Superior temporal gyrus (tissue), 1 donor: ENCODE measurements at regions not wholly inside any gene's neighbourhood (a gene's known extent, or its start where the extent isn't known, plus 50 kb on each side); places are given as distances from the start of the nearest gene placed in this dataset.
"Not testable (repeated sequence)": the region's sequence is repeated elsewhere in the genome, so short reads cannot be mapped to it uniquely, and the experiment has no call there.

ENCODE experiments used
- DNase-seq: peaks from one replicate; pipeline ENCODE4 v3.0.0-alpha.2; 2016; ENCODE audit errors: extremely low spot score

DNA sequence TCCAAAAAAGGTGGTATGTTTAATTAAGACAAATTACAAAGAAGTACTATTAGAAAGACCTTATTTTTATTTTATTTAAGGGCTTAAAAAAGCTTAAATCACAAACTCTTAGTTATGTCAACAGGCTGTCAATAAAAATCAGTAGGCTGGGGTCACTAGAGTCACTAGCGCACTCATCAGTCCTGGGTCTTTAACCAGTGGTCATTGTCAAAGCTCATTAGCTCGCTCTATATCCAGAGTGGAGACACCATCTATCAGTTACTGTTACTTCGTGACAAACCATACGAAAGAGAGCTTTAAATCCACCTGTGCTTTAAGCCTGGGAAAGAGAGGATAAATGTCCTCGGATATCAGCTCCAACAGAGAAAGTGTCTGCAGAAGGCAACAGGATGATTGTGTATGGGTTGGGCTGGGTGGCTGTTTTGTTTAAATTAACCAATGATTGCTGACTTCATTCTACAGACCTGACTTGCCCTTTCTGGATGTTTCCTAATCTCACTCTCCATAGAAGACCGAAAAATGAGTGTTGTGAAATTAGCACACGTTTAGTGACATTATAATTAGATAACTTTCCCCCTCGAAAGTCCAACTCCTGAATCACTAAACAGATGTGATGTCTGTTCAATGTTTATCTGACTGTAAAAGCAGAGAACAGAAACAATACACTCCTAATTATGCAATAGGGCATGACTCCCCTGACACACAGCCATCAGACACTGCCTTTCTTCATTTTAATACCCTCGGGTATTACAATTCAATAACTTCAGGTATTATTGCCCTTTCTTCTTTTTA is 123.6 kb upstream of the TNPO1 start:
- no peak for DNase-seq

DNA sequence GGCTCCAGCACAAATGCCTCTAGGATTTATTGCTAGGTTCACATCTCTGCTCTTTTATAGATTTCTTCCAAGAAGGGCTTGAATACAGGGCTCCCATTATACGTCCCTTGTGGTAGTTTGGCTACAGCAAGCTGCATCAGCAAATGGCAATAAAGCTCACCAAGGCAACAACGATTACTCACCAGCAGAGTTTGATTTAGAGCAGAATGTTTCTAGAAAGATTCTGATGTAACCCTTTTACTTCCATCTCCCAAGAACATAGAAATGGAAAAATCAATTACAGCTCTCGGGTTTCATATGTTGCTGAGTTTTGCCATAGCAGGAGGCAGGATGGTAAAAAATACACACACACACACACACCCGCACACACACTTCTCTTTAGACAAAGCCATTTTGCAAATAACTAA is 124.2 kb upstream of the TNPO1 start:
- no peak for DNase-seq

DNA sequence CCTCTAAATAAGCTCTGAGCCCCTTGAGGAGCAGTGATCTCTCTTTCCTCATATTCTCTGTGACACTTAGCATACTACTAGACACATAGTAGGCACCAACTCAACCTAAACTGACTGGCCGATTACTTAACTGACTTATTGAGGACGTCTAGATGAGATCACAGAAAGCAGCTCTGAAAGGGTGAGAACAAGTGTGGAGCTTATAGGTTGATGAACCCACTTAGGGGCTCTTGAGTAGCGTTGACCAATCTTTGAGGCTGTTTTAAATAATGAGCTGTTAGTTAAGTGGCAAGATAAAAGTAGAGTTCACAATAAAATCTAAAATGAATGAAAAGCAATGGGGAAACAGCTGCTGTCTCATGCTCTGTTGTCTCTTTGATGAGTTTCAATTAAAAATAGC is 124.7 kb upstream of the TNPO1 start:
- no peak for DNase-seq

DNA sequence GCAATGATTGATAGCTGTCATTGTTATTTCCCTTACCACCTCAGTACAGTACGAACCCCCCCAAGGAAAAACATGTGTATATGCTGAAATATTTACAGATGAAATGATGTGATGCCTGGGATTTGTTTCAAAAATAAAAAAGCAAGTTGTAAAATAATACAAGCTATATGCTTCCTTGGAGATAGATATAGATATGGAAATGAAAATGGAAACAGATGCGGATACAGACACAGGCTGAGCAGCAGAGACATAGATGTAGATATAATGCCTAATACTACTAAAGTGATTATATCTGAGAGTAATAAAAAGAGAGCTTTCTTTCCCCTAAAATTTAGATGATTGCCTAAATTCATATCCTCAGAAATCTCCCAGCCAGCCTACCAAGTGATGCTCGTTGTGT is 127.5 kb upstream of the TNPO1 start:
- DNase-seq = no peak

DNA sequence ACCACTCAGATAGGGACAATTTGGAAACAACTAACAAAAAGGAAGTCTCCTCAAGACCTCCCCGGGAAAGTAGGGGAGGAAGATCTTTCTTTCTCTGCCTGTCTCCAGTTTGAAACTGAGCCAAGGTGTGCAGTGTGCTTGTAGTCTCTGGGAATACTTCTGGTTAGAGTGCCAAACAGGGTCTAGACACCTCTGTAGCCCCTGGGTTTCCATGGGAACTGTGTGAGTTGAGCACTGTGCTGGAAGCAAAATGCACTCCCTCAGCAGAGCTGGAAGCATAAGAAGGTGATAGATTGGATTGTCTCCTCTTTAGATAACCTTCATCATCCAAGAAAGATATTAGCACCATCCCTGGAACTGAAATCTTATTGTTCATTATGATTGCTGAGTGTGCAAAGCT is 129.2 kb upstream of the TNPO1 start:
- DNase-seq = no peak

DNA sequence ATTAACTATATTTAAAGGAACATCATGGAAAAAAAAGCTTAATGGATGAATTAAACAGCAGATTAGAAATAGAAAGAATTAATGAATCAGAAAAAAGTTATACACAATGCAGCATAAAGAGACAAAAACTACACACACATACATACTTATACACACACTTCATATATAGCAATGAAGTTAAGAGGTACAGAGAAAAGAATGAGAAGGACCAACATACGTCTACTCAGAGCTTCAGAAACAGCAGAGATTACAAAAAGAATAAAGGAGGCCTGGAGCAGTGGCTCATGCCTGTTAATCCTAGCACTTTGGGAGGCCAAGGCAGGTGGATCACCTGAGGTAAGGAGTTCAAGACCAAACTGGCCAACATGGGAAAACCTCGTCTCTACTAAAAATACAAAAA is 133.9 kb upstream of the TNPO1 start:
- no peak for DNase-seq

DNA sequence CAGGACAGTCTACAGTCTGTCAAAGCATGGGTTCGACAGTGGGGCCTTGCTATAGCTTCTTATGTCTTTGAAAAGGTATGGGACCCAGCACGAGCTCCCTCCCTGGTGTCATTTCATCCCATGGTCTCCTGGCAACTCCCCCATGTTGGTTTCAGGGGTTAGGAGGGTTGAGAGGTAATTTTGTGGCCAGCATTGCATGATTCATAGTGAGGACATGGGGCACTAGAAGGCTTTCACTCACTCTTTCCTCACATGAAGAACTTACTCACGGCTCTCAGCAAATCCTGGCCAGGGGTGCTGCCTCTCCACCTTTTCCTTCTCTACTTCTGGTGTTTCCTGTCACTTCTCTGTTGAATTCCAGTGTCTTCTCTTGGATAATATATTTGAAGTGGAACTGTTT is 134.7 kb upstream of the TNPO1 start:
- DNase-seq = no peak

DNA sequence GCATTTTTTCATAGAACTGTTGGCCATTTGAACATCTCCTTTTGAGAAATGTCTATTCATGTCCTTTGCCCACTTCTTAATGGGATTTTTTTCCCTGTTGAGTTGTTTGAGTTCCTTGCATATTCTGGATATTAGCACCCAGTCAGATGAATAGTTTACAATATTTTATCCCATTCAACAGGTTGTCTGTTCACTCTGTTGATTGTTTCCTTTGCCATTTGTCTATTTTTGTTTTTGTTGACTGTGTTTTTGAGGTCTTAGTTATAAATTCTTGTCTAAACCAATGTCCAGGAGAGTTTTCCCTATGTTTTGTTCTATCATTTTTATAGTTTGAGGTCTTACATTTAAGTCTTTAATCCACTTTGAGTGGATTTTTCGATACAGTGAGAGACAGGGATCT is 139.0 kb upstream of the TNPO1 start:
- no peak for DNase-seq

DNA sequence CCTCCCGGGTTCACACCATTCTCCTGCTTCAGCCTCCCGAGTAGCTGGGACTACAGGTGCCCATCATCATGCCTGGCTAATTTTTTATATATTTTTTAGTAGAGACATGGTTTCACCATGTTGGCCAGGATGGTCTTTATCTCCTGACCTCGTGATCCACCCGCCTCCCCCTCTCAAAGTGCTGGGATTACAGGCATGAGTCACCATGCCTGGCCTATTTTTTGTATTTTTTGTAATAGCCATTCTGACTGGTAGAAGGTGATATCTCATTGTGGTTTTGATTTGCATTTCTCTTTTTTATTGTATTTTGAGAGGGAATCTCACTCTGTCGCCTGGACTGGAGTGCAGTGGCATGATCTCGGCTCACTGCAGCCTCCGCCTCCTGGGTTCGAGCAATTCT is 139.6 kb upstream of the TNPO1 start:
- DNase-seq = not testable (repeated sequence)

DNA sequence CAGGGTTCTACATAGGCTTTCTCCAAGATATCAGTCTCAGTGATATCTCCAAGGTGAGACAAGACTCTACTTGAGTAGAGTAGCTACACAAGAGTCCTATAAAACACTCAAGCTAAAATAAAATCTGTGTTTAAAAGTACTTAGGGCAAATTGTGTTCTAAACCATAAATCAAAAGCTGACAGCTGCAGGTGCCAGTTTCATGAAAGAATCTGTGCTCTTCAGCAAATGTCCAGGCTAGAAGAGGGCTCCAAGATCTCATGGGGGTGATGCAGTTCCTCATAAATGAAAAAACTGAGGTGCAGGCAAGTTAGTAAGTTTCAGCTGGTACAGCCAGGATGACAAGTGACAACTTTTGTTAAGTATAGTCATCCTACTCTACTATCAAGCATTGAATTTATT is 142.8 kb upstream of the TNPO1 start:
- no peak for DNase-seq

DNA sequence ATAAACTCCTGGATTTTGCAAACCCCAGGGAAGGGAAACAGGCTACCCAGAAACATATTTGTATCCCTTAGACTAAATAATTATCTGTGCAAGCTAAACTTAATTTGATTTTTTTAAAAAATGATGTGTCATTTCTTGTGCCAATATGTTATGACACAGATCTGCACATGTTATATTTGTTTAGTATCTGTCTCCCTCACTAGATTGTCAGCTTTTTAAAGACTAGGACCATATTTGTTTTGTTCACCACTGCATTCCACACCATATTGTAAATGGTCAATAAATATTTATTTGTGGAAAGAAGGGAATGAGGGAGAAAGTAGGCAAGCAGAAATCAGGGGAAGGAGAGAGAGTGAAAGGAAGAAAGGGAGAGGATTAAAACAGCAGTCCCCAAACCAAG is 143.3 kb upstream of the TNPO1 start:
- no peak for DNase-seq

DNA sequence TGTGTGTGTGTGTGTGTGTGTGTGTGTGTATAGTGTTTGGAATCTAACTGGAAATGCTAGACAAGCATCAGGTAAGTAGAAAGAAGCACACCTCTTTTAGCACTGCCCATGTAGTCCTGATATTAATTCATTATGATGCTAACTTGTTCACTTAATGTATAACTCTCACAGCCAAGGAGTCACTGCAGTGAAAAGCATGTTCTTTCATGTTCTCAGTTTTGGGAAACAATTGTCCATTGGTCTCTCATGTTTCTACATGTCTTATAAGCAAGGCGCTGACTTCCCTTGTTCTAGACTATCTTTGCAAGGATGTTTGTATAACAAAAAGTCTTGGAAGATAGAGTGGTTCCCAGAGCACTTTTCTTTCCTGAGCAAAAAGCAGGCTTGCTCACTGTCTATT is 148.8 kb upstream of the TNPO1 start:
- DNase-seq = no peak

DNA sequence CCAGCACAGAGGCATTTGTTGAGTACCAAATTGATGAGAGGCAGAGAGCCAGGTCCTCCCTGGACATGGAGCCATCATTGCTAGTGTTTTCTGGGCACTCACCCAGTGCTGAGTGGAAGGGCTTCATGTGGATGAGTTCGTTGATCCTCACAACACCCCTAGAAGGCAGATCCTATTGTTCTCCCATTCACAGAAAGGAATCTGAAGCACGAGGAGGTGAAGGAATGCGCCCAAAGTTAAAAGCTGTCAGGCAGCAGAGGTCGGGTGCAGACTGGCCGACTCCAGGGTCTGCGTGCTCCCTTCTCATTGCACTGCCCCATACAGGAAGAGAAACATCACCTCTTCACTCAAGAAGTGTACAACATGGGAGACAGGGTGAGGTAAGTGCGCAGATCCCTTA is 153.5 kb upstream of the TNPO1 start:
- DNase-seq = no peak

DNA sequence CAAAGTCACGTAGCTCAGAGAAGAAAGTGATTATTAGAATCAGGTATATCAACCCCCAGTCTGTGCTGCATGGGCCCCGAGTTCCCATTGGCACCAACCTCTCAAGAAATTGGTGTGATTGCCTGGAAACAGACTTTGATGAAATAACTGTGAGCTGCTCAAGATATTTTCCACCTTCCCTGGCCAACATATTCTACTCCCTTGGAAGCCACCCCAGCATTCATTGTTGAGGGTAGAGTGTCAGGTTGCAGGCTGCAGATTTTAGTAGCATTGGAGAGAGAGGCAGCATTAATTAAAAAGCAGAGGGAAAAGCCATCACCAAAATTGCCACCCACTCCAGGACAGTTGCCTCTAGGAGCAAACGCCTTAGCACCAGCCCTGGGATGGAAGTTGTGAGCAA is 154.2 kb upstream of the TNPO1 start:
- DNase-seq = no peak

DNA sequence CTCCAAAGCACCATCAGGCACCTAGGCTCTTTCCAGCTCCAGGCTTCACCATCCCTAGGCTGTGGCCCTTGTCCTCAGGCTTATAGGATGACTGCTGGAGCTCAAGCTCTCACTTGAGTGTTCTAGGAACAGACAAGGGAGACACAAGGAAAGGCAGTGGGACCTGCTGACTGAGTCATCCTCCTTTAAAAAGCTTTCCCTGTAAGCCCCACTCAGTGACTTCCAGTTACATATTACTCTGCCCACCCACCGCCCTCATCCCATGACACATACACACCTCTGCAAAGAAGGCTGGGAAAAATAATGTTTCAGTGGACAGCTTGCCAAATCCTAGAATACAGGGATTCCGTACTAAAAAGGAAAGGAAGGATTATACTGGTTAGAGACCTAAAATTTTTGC is 154.2 kb upstream of the ZNF366 start:
- peak; percentile 45 for DNase-seq

DNA sequence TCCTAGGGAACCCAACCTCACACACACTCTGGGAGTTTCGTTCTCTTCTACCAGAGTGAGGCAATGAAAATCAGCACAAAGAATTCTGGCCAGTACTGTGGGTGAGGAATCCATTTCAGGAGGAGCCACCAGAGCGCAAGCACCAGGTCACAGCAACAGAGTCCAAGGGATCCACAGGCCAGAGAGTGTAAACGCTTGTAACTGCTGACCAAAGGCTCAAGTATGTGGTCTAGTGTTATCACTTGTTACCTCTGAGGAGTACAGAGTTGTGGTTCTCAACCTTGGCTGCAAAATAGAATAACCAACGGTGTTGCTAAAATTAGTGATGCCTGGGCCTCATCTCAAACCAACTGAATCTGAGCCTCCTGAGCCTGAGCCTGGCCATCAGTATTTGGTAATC is 152.5 kb upstream of the ZNF366 start:
- no peak for DNase-seq

DNA sequence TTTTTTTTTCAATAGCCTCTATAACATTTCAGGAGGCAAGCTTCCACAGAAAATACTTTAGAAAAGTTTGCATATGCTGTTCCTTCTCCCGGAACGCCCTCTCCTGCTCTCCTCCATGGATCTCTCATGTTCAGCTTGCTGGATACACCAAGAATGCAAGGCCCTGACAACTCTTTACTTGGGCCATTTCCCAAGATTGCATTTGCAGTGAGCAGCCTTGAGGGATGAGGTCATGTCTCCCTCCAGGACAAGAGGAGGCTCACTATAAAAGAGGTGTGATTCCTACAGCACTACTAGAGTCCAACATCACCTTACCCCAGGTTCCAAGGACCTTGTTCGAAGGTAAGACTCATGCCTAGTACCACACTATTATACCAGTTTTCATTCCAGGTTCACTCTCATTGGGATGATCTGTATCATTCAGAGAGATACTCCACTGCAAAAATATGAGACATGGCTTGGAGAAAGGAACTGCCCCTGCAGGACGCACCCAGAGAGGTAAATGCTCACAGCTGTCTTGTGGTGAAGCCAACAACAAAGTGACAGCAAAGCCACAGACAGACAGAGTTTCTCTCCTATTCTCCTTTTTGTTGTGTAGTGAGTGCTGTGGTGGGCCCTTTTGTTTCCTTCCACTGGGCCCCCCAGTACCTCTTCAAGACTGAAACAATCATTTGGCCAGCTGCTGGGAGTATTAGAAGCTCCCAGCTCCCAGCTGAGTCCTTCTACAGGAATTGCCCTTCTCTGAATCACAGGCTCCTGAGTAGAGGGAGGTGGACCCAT is 151.7 kb upstream of the ZNF366 start:
- DNase-seq = no peak

DNA sequence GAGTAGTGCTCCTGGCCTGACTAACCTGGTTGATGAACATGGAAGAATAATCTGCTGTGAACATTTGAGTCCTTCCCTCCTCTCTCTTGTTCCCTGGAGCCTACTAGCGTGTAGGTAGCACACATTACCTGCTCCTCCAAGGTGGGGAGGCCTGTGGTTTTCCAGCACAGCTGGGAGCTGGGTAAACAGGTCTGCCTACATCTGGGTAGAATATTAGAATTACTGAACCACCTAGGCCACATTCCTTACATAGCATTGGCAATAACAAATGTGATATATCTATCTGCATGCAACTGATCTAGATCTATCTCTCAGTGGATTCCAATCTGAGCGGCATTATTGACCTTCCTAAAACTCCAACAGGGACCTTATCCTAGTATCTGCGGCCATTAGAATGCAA is 151.0 kb upstream of the ZNF366 start:
- DNase-seq = no peak

DNA sequence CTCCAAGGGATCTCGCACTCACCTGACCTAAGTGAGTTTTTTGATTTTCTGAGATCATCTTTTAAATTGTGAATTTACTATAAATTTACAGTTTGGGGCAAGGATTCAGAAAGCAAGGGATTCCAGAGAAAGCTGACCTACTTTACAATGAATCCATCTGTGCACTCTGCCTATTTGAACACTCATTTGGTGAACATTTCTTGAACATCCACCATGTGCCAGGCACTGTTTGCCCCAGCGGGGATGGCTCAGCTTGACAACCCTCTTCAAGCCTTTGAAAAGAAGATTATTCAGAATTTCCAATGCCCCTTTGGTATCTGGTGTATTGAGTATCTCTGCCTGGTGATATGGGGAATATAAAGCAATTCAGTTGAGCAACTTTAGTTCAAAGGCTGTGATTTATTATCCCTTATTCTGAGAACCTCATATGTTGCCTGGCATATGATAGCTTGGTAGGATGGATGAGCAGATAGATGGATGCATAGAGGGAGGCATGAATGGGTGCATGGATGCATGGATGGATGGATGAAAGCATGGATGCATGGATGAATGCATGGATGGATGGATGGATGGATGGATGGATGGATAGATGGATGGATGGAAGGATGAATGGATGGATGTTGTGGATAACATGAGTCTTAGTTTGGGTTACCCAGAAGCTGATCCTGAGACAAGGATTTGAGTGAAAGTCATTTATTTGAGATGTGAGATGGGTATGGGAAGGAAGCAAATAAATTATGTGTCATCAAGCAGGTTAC is 149.7 kb upstream of the ZNF366 start:
- DNase-seq = no peak

DNA sequence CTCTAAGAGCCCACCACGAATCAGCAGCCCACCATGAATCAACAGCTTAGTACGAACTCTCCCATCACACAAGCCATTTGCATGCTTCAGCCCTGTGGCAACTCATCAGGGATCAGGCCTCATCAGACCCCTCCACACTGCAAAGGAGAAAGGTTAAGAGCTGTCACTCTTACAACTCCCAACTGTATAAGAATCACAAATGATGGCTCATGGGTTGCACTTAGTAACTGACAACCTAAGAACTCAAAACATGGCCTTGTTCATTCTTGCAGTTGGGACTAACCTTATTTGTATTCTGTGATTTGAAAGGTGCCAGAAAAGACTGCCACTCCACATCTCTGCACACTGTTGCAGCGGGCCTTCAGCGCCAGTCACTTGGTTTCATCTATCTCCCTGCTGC is 149.1 kb upstream of the ZNF366 start:
- DNase-seq = no peak

DNA sequence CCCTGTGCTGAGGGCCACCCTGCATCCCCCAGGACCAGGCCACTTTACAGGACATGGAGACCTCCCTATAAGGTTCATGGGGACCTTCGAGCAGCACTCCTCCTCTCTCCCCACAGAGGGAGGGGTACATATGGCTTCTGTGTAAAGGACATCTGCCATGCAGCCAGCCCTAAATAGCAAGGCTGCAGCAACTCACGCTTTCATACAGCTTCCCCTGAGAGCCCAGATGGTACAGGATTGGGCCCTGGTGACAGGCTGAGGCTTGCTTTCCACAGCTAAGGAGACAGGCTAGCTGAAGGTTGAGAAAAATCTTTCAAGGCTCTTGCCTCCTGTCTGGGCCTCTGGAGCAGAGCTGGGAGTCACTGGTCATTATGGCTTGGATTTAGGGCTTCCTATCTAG is 147.0 kb upstream of the ZNF366 start:
- no peak for DNase-seq

DNA sequence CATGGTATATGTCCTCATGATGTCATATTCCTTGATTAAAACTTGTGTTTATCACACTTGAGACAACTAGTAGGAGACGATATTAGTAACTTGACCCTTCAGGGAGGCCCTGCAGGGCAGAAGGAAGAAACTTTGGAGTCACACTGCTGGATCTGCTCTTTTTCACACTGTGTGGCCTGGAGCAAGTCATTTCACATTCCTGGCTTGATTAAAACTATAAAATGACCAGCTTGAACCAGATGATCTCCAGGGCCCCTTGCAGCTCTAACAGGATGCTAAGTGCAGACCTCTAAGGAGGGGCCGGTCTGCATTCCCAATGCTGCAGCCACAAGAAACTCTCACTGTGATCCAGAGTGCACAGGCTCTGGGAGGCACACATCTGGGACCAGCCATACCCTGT is 146.4 kb upstream of the ZNF366 start:
- DNase-seq = no peak

DNA sequence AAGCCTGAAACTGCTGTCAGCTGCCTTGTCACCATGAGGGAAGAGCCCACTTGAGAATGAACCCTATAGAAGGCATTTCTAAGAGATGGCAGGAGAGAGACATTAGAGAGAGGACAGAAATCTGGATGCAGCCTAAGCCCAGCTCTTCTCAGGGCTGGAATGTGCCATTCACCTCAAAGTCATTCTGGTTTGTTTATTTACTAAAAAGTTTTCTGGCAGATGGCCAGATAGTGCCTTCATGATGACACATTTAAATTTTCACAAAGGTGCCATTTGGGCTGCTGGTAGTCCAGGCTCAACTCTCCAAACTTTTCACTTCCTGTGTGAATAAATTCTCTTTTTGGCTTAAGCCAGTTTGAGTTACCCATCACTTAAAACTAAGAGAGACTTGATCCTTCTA is 144.6 kb upstream of the ZNF366 start:
- no peak for DNase-seq
